ENCODE measurements at regions not wholly inside any gene's neighbourhood (a gene's known extent, or its start where the extent isn't known, plus 50 kb on each side); places are given as distances from the start of the nearest gene placed in this dataset.

DNA sequence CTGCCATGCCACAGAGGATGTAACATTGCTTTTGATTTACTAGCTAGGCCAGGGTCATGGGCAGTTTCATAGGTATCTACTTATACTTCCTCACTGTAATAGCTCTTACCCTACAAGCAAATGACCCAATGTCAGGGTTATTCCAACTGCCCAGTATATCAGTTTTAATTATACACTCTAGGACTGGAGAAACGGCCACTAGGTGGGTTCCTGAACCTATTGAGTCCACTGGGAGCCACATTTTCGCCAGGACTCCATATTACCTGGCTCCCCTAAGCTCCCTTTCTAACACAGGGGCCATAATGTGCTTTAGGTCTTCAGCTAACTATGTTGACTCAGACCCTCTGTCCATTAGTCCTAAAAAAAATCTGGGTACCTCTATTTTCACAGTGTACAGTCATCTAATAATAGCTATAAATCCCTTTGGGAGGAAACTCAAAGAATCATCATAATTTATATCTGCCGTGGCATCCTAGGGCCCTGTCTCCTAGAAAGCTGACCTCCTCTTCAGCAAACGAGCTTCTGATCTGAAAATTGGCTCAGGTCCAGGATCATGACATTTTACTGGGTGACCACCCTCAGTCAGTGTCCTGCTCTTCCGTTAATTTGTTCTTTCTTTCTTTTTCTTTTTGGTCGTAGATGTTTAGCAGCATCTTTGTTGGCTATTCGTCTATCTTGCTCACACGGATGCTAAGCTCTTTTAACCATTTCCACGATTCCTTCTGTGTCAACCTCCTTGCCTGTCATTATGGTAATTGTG, 244.3 kb downstream of the FAM76B start:
- Histone ChIP-seq H3K4me1 (ENCODE audit: control insufficient read depth, low read depth, low read length) (no peaks in the 10 kb centered on the region), H2BK120ac (ENCODE audit: low read depth, low read length) (no peak overlapping the region), H3K79me2 (ENCODE audit: control insufficient read depth, insufficient read depth, low read length) (no peaks in the 10 kb centered on the region), H4K8ac (ENCODE audit: low read depth, low read length) (no peak overlapping the region), H3K23ac (ENCODE audit: low read length) (no peak overlapping the region), H3K4me3 (ENCODE audit: low read length) (no peak overlapping the region), H2BK5ac (ENCODE audit: low read length) (no peak overlapping the region), H3K18ac (ENCODE audit: low read length) (no peak overlapping the region), H3K56ac (ENCODE audit: low read length) (no peak overlapping the region), H3K79me1 (ENCODE audit: low read length) (no peaks in the 10 kb centered on the region), H2AK5ac (ENCODE audit: low read length) (no peak overlapping the region), H2BK15ac (replicated peaks; ENCODE audit: low read depth) (no peak overlapping the region), H3K4ac (ENCODE audit: low read depth, low read length) (no peak overlapping the region), H3K9ac (ENCODE audit: low read length) (no peak overlapping the region), H3K27ac (ENCODE audit: low read depth, low read length) (no peak overlapping the region), H3K36me3 (ENCODE audit: control insufficient read depth, insufficient read depth, low read length) (no peaks in the 10 kb centered on the region), H3K27me3 (ENCODE audit: insufficient read depth, low read length, poor library complexity) (no peaks in the 10 kb centered on the region), H3K4me2 (ENCODE audit: low read length) (no peak overlapping the region), H4K5ac (ENCODE audit: low read length) (no peak overlapping the region)
- no peak for DNase-seq
- WGBS (ENCODE audit: extremely low coverage, insufficient coverage, low lambda C conversion rate): no CpG with 5 or more reads among the region's 9 CpGs

DNA sequence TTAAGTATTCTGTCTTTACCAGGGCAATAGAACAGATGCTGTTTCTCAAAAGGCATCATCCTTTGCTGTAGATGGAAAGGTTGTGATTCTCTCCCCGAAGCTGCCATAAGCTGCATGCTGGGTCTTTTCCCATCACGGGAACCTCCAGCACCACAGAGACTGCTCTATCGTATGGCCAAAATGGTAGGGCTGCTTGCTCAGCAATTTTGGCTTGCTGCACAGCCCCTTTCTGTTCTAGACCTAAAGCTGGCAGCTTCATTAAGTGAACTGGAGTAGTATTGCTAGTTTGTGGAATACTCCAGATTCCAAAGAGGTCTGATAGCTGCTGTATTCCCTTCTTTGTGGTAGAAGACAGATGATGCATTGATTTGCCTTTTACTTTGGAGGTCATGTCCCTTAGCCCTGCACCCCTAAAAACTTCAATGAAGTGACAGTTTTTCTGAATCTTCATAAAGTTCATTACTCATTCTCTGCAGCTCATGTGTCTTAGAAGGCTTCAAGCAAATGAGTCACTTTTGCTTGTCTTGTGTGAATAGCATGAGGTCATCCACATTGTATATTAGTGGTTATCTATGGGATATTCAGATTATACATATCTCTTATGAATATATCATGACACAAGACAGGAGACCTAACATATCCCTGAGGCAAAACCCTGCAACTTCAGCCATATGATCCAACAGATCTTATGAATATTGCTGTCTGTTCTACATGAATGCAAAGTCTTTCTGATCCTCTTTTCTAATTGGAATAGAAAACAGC, 245.3 kb downstream of the FAM76B start:
- Histone ChIP-seq H3K36me3 (ENCODE audit: control insufficient read depth, insufficient read depth, low read length) (no peaks in the 10 kb centered on the region), H3K4me2 (ENCODE audit: low read length) (no peak overlapping the region), H4K8ac (ENCODE audit: low read depth, low read length) (no peak overlapping the region), H3K56ac (ENCODE audit: low read length) (no peak overlapping the region), H2BK15ac (replicated peaks; ENCODE audit: low read depth) (no peak overlapping the region), H2AK5ac (ENCODE audit: low read length) (no peak overlapping the region), H3K18ac (ENCODE audit: low read length) (no peak overlapping the region), H3K27ac (ENCODE audit: low read depth, low read length) (no peak overlapping the region), H3K79me1 (ENCODE audit: low read length) (no peaks in the 10 kb centered on the region), H4K5ac (ENCODE audit: low read length) (no peak overlapping the region), H3K4ac (ENCODE audit: low read depth, low read length) (no peak overlapping the region), H3K27me3 (ENCODE audit: insufficient read depth, low read length, poor library complexity) (no peaks in the 10 kb centered on the region), H3K4me1 (ENCODE audit: control insufficient read depth, low read depth, low read length) (no peaks in the 10 kb centered on the region), H3K23ac (ENCODE audit: low read length) (no peak overlapping the region), H3K79me2 (ENCODE audit: control insufficient read depth, insufficient read depth, low read length) (no peaks in the 10 kb centered on the region), H2BK5ac (ENCODE audit: low read length) (no peak overlapping the region), H3K9ac (ENCODE audit: low read length) (no peak overlapping the region), H2BK120ac (ENCODE audit: low read depth, low read length) (no peak overlapping the region), H3K4me3 (ENCODE audit: low read length) (no peak overlapping the region)
- no CpG with 5 or more reads among the region's 3 CpGs for WGBS (ENCODE audit: extremely low coverage, insufficient coverage, low lambda C conversion rate)
- no peak for DNase-seq

DNA sequence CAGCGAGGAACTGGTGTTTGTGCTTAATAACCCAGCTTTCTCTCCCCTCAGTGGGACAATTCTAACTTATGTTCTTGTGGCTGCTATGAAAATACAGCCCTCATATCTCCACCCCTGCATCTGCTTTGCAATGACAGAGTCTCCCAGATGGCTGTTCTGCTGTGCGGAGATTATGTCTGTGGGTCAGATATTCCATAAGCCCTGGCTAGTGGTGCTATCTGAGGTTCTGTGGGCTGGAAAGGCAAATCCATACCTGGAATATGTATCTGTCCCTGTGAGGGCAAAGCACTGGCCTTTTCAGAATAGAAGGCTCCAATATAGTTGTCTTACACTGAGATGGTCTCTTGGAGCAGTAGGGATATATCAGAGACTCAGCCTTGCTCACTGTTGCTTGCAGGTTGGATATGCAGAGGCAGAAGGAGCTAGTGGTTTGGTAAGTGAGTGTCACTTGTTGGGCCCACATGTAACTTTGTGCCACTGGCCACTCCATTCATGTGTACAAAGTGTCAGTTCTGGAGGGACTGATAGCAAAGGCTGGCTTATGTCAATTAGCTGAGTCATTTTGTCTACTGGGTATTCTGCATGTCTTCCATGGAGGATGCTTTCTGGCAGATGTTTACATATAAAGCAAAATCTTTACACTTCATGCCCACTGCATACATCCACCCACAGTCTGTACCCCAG, 246.6 kb downstream of the FAM76B start:
- H3K18ac ChIP-seq (ENCODE audit: low read length): no peak overlapping the region
- no CpG with 5 or more reads among the region's 2 CpGs for WGBS (ENCODE audit: extremely low coverage, insufficient coverage, low lambda C conversion rate)
- H3K4ac ChIP-seq (ENCODE audit: low read depth, low read length): no peak overlapping the region
- H3K56ac ChIP-seq (ENCODE audit: low read length): no peak overlapping the region
- H3K4me1 ChIP-seq (ENCODE audit: control insufficient read depth, low read depth, low read length): no peaks in the 10 kb centered on the region
- no peak overlapping the region for H2BK120ac ChIP-seq (ENCODE audit: low read depth, low read length)
- no peaks in the 10 kb centered on the region for H3K36me3 ChIP-seq (ENCODE audit: control insufficient read depth, insufficient read depth, low read length)
- no peak overlapping the region for H3K23ac ChIP-seq (ENCODE audit: low read length)
- H3K79me1 ChIP-seq (ENCODE audit: low read length): no peaks in the 10 kb centered on the region
- no peak for DNase-seq
- H2BK5ac ChIP-seq (ENCODE audit: low read length): no peak overlapping the region
- H3K27ac ChIP-seq (ENCODE audit: low read depth, low read length): no peak overlapping the region
- H2AK5ac ChIP-seq (ENCODE audit: low read length): no peak overlapping the region
- H3K4me3 ChIP-seq (ENCODE audit: low read length): no peak overlapping the region
- no peak overlapping the region for H3K9ac ChIP-seq (ENCODE audit: low read length)
- H3K27me3 ChIP-seq (ENCODE audit: insufficient read depth, low read length, poor library complexity): no peaks in the 10 kb centered on the region
- H3K4me2 ChIP-seq (ENCODE audit: low read length): no peak overlapping the region
- H4K5ac ChIP-seq (ENCODE audit: low read length): no peak overlapping the region
- H3K79me2 ChIP-seq (ENCODE audit: control insufficient read depth, insufficient read depth, low read length): no peaks in the 10 kb centered on the region
- H4K8ac ChIP-seq (ENCODE audit: low read depth, low read length): no peak overlapping the region
- H2BK15ac ChIP-seq (replicated peaks; ENCODE audit: low read depth): no peak overlapping the region

GRCh38 chr11:95541715-95542114, 247.9 kb downstream of the FAM76B start:
- no peak overlapping the region for H3K4me3 ChIP-seq (ENCODE audit: low read length)

DNA sequence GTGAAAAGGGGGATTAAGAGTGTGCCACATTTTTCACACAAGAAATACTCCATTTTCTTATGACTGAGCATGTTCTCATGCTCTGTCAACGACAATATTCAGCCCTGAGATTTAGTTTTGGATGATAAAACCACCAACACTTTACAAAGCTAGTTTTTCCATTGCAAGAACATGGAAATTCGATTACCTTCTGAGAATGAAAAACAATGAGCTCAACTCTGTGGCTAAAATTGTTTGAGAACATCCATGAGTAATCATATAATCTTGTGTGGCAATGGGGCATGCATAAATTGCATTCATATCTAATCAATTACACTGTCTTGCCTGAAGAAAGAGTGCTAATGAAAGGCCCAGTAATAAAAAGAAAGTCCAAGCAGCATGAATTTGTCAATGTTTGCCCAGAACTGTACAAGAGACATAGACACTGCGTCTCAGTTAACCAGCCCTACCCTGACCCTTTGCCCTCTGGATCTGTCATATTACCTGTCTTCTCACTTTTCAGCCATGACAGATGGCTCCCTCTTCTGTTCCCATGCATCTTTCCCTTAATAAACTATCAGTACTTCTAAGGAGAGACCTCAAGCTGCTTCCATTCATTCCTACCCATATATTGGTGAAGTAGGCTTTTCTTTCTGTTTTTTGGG, 253.4 kb downstream of the FAM76B start:
- Histone ChIP-seq H3K36me3 (ENCODE audit: control insufficient read depth, insufficient read depth, low read length) (no peaks in the 10 kb centered on the region), H3K4me1 (ENCODE audit: control insufficient read depth, low read depth, low read length) (no peaks in the 10 kb centered on the region), H2BK15ac (replicated peaks; ENCODE audit: low read depth) (no peak overlapping the region), H3K4me2 (ENCODE audit: low read length) (no peak overlapping the region), H3K79me1 (ENCODE audit: low read length) (no peaks in the 10 kb centered on the region), H4K8ac (ENCODE audit: low read depth, low read length) (no peak overlapping the region), H3K4me3 (ENCODE audit: low read length) (no peak overlapping the region), H3K27me3 (ENCODE audit: insufficient read depth, low read length, poor library complexity) (no peaks in the 10 kb centered on the region), H3K27ac (ENCODE audit: low read depth, low read length) (no peak overlapping the region), H2BK120ac (ENCODE audit: low read depth, low read length) (no peak overlapping the region), H4K5ac (ENCODE audit: low read length) (no peak overlapping the region), H3K56ac (ENCODE audit: low read length) (no peak overlapping the region), H2BK5ac (ENCODE audit: low read length) (no peak overlapping the region), H3K79me2 (ENCODE audit: control insufficient read depth, insufficient read depth, low read length) (no peaks in the 10 kb centered on the region), H3K18ac (ENCODE audit: low read length) (no peak overlapping the region), H2AK5ac (ENCODE audit: low read length) (no peak overlapping the region), H3K23ac (ENCODE audit: low read length) (no peak overlapping the region), H3K4ac (ENCODE audit: low read depth, low read length) (no peak overlapping the region), H3K9ac (ENCODE audit: low read length) (no peak overlapping the region)
- no CpG with 5 or more reads among the region's 3 CpGs for WGBS (ENCODE audit: extremely low coverage, insufficient coverage, low lambda C conversion rate)
- no peak for DNase-seq

More at GRCh38 chr11:95541715-95542114, 247.9 kb downstream of the FAM76B start:
- no CpG with 5 or more reads among the region's 4 CpGs for WGBS (ENCODE audit: extremely low coverage, insufficient coverage, low lambda C conversion rate)
- H2BK120ac ChIP-seq (ENCODE audit: low read depth, low read length): no peak overlapping the region
- no peak for DNase-seq
- no peak overlapping the region for H3K4ac ChIP-seq (ENCODE audit: low read depth, low read length)
- no peaks in the 10 kb centered on the region for H3K79me1 ChIP-seq (ENCODE audit: low read length)
- no peak overlapping the region for H3K56ac ChIP-seq (ENCODE audit: low read length)
- no peak overlapping the region for H3K23ac ChIP-seq (ENCODE audit: low read length)
- H3K79me2 ChIP-seq (ENCODE audit: control insufficient read depth, insufficient read depth, low read length): no peaks in the 10 kb centered on the region
- H2BK5ac ChIP-seq (ENCODE audit: low read length): no peak overlapping the region
- H2BK15ac ChIP-seq (replicated peaks; ENCODE audit: low read depth): no peak overlapping the region
- no peak overlapping the region for H4K5ac ChIP-seq (ENCODE audit: low read length)
- H3K4me2 ChIP-seq (ENCODE audit: low read length): no peak overlapping the region
- no peak overlapping the region for H3K9ac ChIP-seq (ENCODE audit: low read length)
- no peaks in the 10 kb centered on the region for H3K4me1 ChIP-seq (ENCODE audit: control insufficient read depth, low read depth, low read length)
- no peak overlapping the region for H4K8ac ChIP-seq (ENCODE audit: low read depth, low read length)
- H3K27ac ChIP-seq (ENCODE audit: low read depth, low read length): no peak overlapping the region
- no peaks in the 10 kb centered on the region for H3K36me3 ChIP-seq (ENCODE audit: control insufficient read depth, insufficient read depth, low read length)
- H2AK5ac ChIP-seq (ENCODE audit: low read length): no peak overlapping the region
- H3K27me3 ChIP-seq (ENCODE audit: insufficient read depth, low read length, poor library complexity): no peaks in the 10 kb centered on the region
- no peak overlapping the region for H3K18ac ChIP-seq (ENCODE audit: low read length)

All from mesendoderm (in vitro differentiated cells).